ENCODE measurements at regions not wholly inside any gene's neighbourhood (a gene's known extent, or its start where the extent isn't known, plus 50 kb on each side); places are given as distances from the start of the nearest gene placed in this dataset.

GRCh38 chr2:194087089-194087958 lies 1569.7 kb upstream of the SLC39A10 start:
- H3K36me3 ChIP-seq (ENCODE audit: control insufficient read depth in 2 of 2, extremely low read depth in 1 of 2, insufficient read depth in 1 of 2, low read length in 1 of 2), result no peaks in the 10 kb centered on the region
- Mint-ChIP-seq H3K36me3 (no peaks in the 10 kb centered on the region), H3K27me3 (no peaks in the 10 kb centered on the region), H3K9me3 (no peaks in the 10 kb centered on the region), H3K27ac (no peak overlapping the region), H3K4me3 (no peak overlapping the region), H3K4me1 (no peaks in the 10 kb centered on the region)
- H3K4me1 ChIP-seq (ENCODE audit: control insufficient read depth in 1 of 2, extremely low read depth in 1 of 2, insufficient read depth in 2 of 2, low read length in 2 of 2), result no peaks in the 10 kb centered on the region
- no CpG with 5 or more reads among the region's 2 CpGs for WGBS (ENCODE audit: insufficient coverage)
- POLR2A ChIA-PET, result no interaction called here
- CTCF ChIA-PET, result no interaction called here
- H3K27ac ChIP-seq (ENCODE audit: low read length), result no peak overlapping the region
- no peak overlapping the region for H3K4me3 ChIP-seq (ENCODE audit: control insufficient read depth in 1 of 2, extremely low read depth in 1 of 2, low read length in 1 of 2)
- DNase-seq (no peak), ATAC-seq (replicated peaks in 1 of 4) (no peak)
- H3K27me3 ChIP-seq (replicated peaks in 1 of 2; ENCODE audit: control insufficient read depth in 2 of 2, extremely low read depth in 1 of 2, insufficient read depth in 2 of 2, low read length in 1 of 2), result no peaks in the 10 kb centered on the region
- H3K9me3 ChIP-seq, result no peaks in the 10 kb centered on the region

DNA sequence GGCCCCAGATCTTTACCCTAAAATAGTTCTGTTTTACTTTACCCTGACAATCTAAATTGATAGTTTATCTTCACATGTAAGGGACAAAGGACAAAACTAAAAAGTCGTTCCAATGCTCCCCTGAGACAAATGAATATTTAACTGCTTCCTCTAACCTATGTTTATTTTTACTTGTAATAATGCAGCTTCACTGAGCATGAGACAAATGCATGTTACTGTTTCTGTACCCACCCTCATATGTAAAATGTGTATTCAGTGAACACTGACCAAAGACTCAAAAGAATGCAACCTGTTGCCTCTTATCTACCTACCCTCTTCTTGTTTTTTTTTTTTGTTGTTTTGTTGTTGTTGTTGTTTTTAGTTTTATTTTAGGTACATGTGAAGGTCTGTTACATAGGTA lies 1570.9 kb upstream of the SLC39A10 start:
- POLR2A ChIA-PET, result no interaction called here
- no peak overlapping the region for H3K4me3 ChIP-seq (ENCODE audit: control insufficient read depth in 1 of 2, extremely low read depth in 1 of 2, low read length in 1 of 2)
- CTCF ChIA-PET, result no interaction called here
- H3K4me1 ChIP-seq (ENCODE audit: control insufficient read depth in 1 of 2, extremely low read depth in 1 of 2, insufficient read depth in 2 of 2, low read length in 2 of 2), result no peaks in the 10 kb centered on the region
- no peaks in the 10 kb centered on the region for H3K9me3 Mint-ChIP-seq
- no peak overlapping the region for H3K27ac Mint-ChIP-seq
- no peaks in the 10 kb centered on the region for H3K36me3 Mint-ChIP-seq
- WGBS (ENCODE audit: insufficient coverage), result no CpG with 5 or more reads among the region's 1 CpG
- H3K4me1 Mint-ChIP-seq, result no peaks in the 10 kb centered on the region
- no peaks in the 10 kb centered on the region for H3K27me3 Mint-ChIP-seq
- H3K4me3 Mint-ChIP-seq, result no peak overlapping the region
- no peak for DNase-seq
- H3K27me3 ChIP-seq (replicated peaks in 1 of 2; ENCODE audit: control insufficient read depth in 2 of 2, extremely low read depth in 1 of 2, insufficient read depth in 2 of 2, low read length in 1 of 2), result no peaks in the 10 kb centered on the region
- ATAC-seq (replicated peaks in 1 of 4), result no peak
- no peak overlapping the region for H3K27ac ChIP-seq (ENCODE audit: low read length)
- H3K36me3 ChIP-seq (ENCODE audit: control insufficient read depth in 2 of 2, extremely low read depth in 1 of 2, insufficient read depth in 1 of 2, low read length in 1 of 2), result no peaks in the 10 kb centered on the region
- no peaks in the 10 kb centered on the region for H3K9me3 ChIP-seq

DNA sequence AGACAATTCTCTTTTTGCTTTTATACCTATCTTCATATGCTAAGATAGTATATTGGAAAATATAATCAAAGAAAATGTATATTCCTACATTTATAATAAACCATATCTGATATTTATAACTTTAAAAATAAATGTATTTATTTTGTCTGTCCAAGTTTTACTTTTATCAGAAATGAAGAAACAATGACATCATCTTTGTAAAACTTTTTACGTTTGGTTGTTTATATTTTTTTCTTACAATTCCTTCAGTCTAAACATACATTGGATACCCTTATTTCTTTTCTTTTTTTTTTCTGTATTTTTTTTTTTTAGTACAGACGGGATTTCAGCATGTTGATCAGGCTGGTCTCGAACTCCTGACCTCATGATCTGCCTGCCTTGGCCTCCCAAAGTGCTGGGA lies 1577.0 kb upstream of the SLC39A10 start:
- no peaks in the 10 kb centered on the region for H3K9me3 ChIP-seq
- Mint-ChIP-seq H3K36me3 (no peaks in the 10 kb centered on the region), H3K4me1 (no peaks in the 10 kb centered on the region), H3K27me3 (no peaks in the 10 kb centered on the region), H3K9me3 (no peaks in the 10 kb centered on the region), H3K4me3 (no peak overlapping the region), H3K27ac (no peak overlapping the region)
- no peak overlapping the region for H3K27ac ChIP-seq (ENCODE audit: low read length)
- H3K36me3 ChIP-seq (ENCODE audit: control insufficient read depth in 2 of 2, extremely low read depth in 1 of 2, insufficient read depth in 1 of 2, low read length in 1 of 2), result no peaks in the 10 kb centered on the region
- no peak overlapping the region for H3K4me3 ChIP-seq (ENCODE audit: control insufficient read depth in 1 of 2, extremely low read depth in 1 of 2, low read length in 1 of 2)
- no peaks in the 10 kb centered on the region for H3K27me3 ChIP-seq (replicated peaks in 1 of 2; ENCODE audit: control insufficient read depth in 2 of 2, extremely low read depth in 1 of 2, insufficient read depth in 2 of 2, low read length in 1 of 2)
- no peaks in the 10 kb centered on the region for H3K4me1 ChIP-seq (ENCODE audit: control insufficient read depth in 1 of 2, extremely low read depth in 1 of 2, insufficient read depth in 2 of 2, low read length in 2 of 2)
- ATAC-seq (replicated peaks in 1 of 4) (no peak), DNase-seq (no peak)
- POLR2A ChIA-PET, result no interaction called here
- CTCF ChIA-PET, result no interaction called here
- no CpG with 5 or more reads among the region's 3 CpGs for WGBS (ENCODE audit: insufficient coverage)

GRCh38 chr2:194077366-194077765 lies 1579.7 kb upstream of the SLC39A10 start:
- Mint-ChIP-seq H3K36me3 (no peaks in the 10 kb centered on the region), H3K27me3 (no peaks in the 10 kb centered on the region), H3K9me3 (peaks cover 0 to 6% (median 3%) of the 10 kb centered on the region in 3 donors), H3K4me1 (no peaks in the 10 kb centered on the region), H3K4me3 (no peak overlapping the region), H3K27ac (no peak overlapping the region)
- ChIA-PET CTCF (no interaction called here), POLR2A (no interaction called here)
- no peaks in the 10 kb centered on the region for H3K27me3 ChIP-seq (replicated peaks in 1 of 2; ENCODE audit: control insufficient read depth in 2 of 2, extremely low read depth in 1 of 2, insufficient read depth in 2 of 2, low read length in 1 of 2)
- ATAC-seq (replicated peaks in 1 of 4) (no peak), DNase-seq (no peak)
- H3K4me3 ChIP-seq (ENCODE audit: control insufficient read depth in 1 of 2, extremely low read depth in 1 of 2, low read length in 1 of 2), result no peak overlapping the region
- no peaks in the 10 kb centered on the region for H3K9me3 ChIP-seq
- no peak overlapping the region for H3K27ac ChIP-seq (ENCODE audit: low read length)
- no peaks in the 10 kb centered on the region for H3K36me3 ChIP-seq (ENCODE audit: control insufficient read depth in 2 of 2, extremely low read depth in 1 of 2, insufficient read depth in 1 of 2, low read length in 1 of 2)
- H3K4me1 ChIP-seq (ENCODE audit: control insufficient read depth in 1 of 2, extremely low read depth in 1 of 2, insufficient read depth in 2 of 2, low read length in 2 of 2), result no peaks in the 10 kb centered on the region

DNA sequence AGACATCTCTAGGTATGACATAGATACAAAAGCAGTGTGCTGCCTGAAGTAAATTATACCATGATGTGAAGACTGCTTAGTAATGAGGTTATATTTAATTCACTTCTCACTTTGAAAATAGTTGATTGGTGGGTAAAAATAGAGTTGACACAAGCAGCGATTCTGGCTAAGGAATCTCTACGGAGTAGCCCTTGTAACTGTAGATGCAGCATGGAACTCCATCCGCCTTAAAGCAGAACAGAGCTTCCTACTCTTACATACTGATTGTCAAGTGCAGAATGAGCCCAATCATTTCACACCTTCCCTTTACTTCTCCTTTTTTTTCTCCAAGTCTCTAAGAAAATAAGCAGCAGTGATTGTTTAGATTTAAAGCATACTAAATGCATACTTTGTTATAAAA lies 1594.6 kb upstream of the SLC39A10 start:
- Mint-ChIP-seq H3K4me3 (no peak overlapping the region), H3K9me3 (peaks cover 0 to 3% (median 0%) of the 10 kb centered on the region in 3 donors), H3K27ac (no peak overlapping the region), H3K36me3 (no peaks in the 10 kb centered on the region), H3K27me3 (no peaks in the 10 kb centered on the region), H3K4me1 (no peaks in the 10 kb centered on the region)
- ATAC-seq (replicated peaks in 1 of 4) (no peak), DNase-seq (no peak)
- 46% methylated on average over 2 of the region's 3 CpGs for WGBS (ENCODE audit: insufficient coverage)
- Histone ChIP-seq H3K27me3 (replicated peaks in 1 of 2; ENCODE audit: control insufficient read depth in 2 of 2, extremely low read depth in 1 of 2, insufficient read depth in 2 of 2, low read length in 1 of 2) (no peaks in the 10 kb centered on the region), H3K4me1 (ENCODE audit: control insufficient read depth in 1 of 2, extremely low read depth in 1 of 2, insufficient read depth in 2 of 2, low read length in 2 of 2) (no peaks in the 10 kb centered on the region), H3K9me3 (no peaks in the 10 kb centered on the region), H3K36me3 (ENCODE audit: control insufficient read depth in 2 of 2, extremely low read depth in 1 of 2, insufficient read depth in 1 of 2, low read length in 1 of 2) (no peaks in the 10 kb centered on the region), H3K27ac (ENCODE audit: low read length) (no peak overlapping the region), H3K4me3 (ENCODE audit: control insufficient read depth in 1 of 2, extremely low read depth in 1 of 2, low read length in 1 of 2) (no peak overlapping the region)
- ChIA-PET POLR2A (no interaction called here), CTCF (no interaction called here)

GRCh38 chr2:194060269-194060668 lies 1596.8 kb upstream of the SLC39A10 start:
- no peak for ATAC-seq (replicated peaks in 1 of 4)
- POLR2A ChIA-PET, result no interaction called here
- no peak overlapping the region for H3K4me3 Mint-ChIP-seq

GRCh38 chr2:194054313-194054712 lies 1602.7 kb upstream of the SLC39A10 start:
- DNase-seq, result no peak
- Histone ChIP-seq H3K27ac (ENCODE audit: low read length) (no peak overlapping the region), H3K36me3 (ENCODE audit: control insufficient read depth in 2 of 2, extremely low read depth in 1 of 2, insufficient read depth in 1 of 2, low read length in 1 of 2) (no peaks in the 10 kb centered on the region), H3K4me3 (ENCODE audit: control insufficient read depth in 1 of 2, extremely low read depth in 1 of 2, low read length in 1 of 2) (no peak overlapping the region), H3K4me1 (ENCODE audit: control insufficient read depth in 1 of 2, extremely low read depth in 1 of 2, insufficient read depth in 2 of 2, low read length in 2 of 2) (no peaks in the 10 kb centered on the region), H3K9me3 (no peaks in the 10 kb centered on the region), H3K27me3 (replicated peaks in 1 of 2; ENCODE audit: control insufficient read depth in 2 of 2, extremely low read depth in 1 of 2, insufficient read depth in 2 of 2, low read length in 1 of 2) (no peaks in the 10 kb centered on the region)
- H3K9me3 Mint-ChIP-seq, result peaks cover 0 to 8% (median 3%) of the 10 kb centered on the region in 3 donors
- H3K27me3 Mint-ChIP-seq, result no peaks in the 10 kb centered on the region
- no peaks in the 10 kb centered on the region for H3K36me3 Mint-ChIP-seq
- CTCF ChIA-PET, result no interaction called here
- no peaks in the 10 kb centered on the region for H3K4me1 Mint-ChIP-seq
- POLR2A ChIA-PET, result no interaction called here
- no peak overlapping the region for H3K27ac Mint-ChIP-seq
- no peak for ATAC-seq (replicated peaks in 1 of 4)
- no peak overlapping the region for H3K4me3 Mint-ChIP-seq

More at GRCh38 chr2:194060269-194060668, 1596.8 kb upstream of the SLC39A10 start:
- no peaks in the 10 kb centered on the region for H3K4me1 Mint-ChIP-seq
- H3K36me3 Mint-ChIP-seq, result no peaks in the 10 kb centered on the region
- Histone ChIP-seq H3K4me1 (ENCODE audit: control insufficient read depth in 1 of 2, extremely low read depth in 1 of 2, insufficient read depth in 2 of 2, low read length in 2 of 2) (no peaks in the 10 kb centered on the region), H3K9me3 (no peaks in the 10 kb centered on the region), H3K27ac (ENCODE audit: low read length) (no peak overlapping the region), H3K36me3 (ENCODE audit: control insufficient read depth in 2 of 2, extremely low read depth in 1 of 2, insufficient read depth in 1 of 2, low read length in 1 of 2) (no peaks in the 10 kb centered on the region), H3K27me3 (replicated peaks in 1 of 2; ENCODE audit: control insufficient read depth in 2 of 2, extremely low read depth in 1 of 2, insufficient read depth in 2 of 2, low read length in 1 of 2) (no peaks in the 10 kb centered on the region), H3K4me3 (ENCODE audit: control insufficient read depth in 1 of 2, extremely low read depth in 1 of 2, low read length in 1 of 2) (no peak overlapping the region)
- no CpG with 5 or more reads among the region's 3 CpGs for WGBS (ENCODE audit: insufficient coverage)
- no peaks in the 10 kb centered on the region for H3K27me3 Mint-ChIP-seq
- no peaks in the 10 kb centered on the region for H3K9me3 Mint-ChIP-seq
- CTCF ChIA-PET, result no interaction called here
- no peak for DNase-seq
- H3K27ac Mint-ChIP-seq, result no peak overlapping the region

Data from T-cell (primary cell).